ENCODE measurements at regions not wholly inside any gene's neighbourhood (a gene's known extent, or its start where the extent isn't known, plus 50 kb on each side); places are given as distances from the start of the nearest gene placed in this dataset.

- DNase-seq: no peak
Measured at GRCh38 chr6:79296211-79296610, 61.7 kb upstream of the HMGN3 start.

All from hematopoietic multipotent progenitor cell treated with erythropoietin and hydrocortisone succinate and interleukin-3 and kit ligand, for 4 days (in vitro differentiated cells).